ENCODE measurements at regions not wholly inside any gene's neighbourhood (a gene's known extent, or its start where the extent isn't known, plus 50 kb on each side); places are given as distances from the start of the nearest gene placed in this dataset.

DNA sequence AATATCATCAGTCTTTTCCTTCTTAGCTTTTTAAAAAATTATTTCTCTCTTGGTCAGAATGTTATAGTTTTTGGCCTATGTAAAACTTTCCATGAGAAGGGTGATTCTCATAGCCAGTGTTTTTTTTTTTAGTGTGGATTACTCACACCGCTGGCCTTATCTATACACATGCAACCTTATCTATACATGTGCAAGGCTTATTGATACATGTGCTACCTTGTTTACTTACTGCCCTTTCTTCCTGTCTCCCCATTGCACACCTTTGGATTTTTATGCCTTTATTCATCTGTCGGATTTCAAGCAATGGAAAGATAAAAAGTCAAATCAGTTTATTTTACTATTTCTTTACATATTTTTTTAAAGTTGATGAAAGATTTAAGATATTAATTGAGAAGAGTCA lies 660.0 kb upstream of the FZD8 start:
- TF ChIP-seq YY1 (IDR thresholded peaks at IDR 0.05; ENCODE audit: insufficient read depth, insufficient read length), result no peak
- no peak for TF ChIP-seq ZNF274 (IDR thresholded peaks at IDR 0.05; ENCODE audit: low read depth, low read length)
- TF ChIP-seq SUZ12 (IDR thresholded peaks at IDR 0.05; ENCODE audit: extremely low read depth, insufficient read depth, insufficient read length), result no peak

All from NT2/D1 (cell line).